Hypothalamus (tissue), 51 donors: ENCODE measurements at regions not wholly inside any gene's neighbourhood (a gene's known extent, or its start where the extent isn't known, plus 50 kb on each side); places are given as distances from the start of the nearest gene placed in this dataset.

Experiments used
- DNase-seq, 51 donors: peaks; one replicate each; lab custom pipeline; 2025; lab: John Stamatoyannopoulos, UW

- no peak for DNase-seq
These were observed 110.4 kb upstream of the RFLNA start for GRCh38 chr12:124184456-124184855.

DNA sequence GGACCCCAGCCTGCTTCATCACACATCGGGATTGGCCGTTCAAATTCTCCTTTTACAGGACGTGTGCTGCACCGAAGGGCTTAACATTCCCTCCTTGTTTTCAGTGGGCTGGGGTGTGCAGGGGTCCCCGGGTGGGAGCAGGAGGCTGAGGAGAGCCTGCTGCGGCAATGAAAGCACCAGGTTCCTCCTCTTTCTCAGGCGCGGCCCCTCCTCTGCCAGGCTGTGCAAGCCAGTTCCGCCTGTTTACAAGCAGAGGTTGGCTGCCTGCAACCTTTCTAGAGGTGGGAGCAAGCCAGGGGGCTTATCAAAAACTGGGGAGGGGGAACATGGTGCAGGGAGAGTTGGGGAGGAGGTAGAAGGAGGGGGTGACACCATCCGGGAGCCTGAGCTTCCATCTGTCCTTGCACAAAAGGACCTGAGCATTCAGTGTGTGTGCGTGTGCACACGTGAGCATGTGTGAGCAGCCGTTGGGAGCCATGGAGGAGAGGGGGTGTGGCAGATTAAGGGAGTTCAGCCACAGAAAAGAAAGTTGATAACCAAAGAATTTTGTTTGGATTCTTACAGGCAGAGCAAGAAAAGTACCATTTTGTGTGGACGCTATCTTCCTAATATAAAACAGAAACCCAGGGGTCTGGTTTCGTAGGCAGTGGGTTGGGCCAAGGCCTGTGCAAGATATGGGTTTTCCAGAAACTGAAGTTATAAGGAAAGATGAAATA lies 108.8 kb upstream of the RFLNA start:
- no peak for DNase-seq

GRCh38 chr12:124188084-124188483 lies 106.8 kb upstream of the RFLNA start:
- no peak for DNase-seq

DNA sequence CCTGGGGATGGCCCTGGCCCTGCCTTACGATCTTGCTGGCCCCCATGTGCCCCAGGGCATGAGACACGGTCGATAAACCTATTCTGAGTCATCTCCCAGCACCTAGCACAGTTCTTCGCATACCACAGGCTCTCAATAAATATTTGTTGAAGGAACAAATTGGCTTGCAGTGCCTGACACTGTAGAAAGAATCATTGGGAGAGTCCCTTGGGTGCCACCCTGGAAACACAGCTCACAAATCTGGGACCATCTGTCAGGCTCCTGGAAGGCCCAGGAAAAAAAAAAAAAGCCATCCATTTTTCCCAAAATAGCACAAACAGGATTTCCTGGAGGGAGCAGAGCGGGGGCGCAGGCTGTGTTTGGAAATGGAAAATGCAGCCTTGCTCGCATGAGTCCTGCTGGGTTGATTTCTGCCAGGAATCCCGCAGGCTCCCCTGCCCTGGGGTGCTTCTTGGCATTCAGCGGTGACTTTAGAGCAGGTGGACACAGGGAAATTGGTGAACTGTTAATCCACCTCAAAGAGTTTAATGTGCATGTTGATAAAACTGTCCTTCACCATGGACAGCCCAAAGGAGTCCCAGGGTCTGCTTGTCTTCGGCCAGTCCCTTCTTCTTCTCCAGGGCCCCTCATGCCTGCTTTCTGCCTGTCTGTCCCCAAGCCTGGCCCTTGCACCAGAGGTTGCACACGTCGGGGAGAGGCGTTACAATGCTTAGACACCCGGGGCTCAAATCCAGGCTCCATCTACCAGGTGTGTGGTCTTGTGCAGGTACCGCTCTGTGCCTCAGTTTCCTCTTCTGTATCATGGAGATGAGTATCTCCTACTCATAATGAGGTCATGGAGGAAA lies 106.1 kb upstream of the RFLNA start:
- peak in 1 of 51 donors; percentile 25 for DNase-seq

GRCh38 chr12:124190312-124191023 lies 104.4 kb upstream of the RFLNA start:
- no peak for DNase-seq

DNA sequence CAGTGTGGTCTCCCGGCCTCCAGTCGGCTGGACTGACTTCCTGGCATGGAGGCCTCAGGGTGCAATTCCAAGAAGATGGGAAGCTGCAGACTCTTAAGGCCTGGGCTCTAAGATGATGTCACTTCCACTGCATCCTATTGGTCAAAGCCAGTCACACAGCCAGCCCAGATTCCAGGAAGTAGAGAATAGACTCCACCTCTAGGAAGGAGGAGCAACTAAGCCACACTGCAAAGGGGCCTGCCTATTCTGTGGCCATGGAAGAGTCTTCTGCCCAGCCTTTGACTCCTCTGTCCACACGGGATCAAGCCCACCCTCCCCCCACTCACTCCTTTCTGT lies 103.9 kb upstream of the RFLNA start:
- no peak for DNase-seq

DNA sequence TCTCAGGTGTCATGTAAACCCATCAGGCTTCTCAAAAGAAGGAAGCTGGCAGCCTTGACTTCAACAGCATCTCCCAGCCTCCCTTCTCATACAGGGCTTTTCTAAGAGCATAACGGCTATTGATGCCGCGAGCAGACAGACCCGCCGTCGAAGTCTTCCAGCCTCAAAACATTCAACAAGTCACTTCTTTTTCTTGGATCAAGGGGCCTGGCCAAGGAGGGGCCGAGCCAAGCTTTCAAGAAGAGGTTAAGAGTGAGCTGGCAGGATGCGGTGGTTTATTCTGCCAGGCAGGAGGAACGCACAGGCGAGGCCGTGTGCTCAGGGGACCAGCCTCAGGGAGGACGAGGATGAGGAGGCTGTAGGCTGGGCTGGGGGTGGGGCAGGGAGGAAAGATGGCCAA lies 102.9 kb upstream of the RFLNA start:
- peak in 2 of 51 donors; percentile 10 to 26 for DNase-seq

DNA sequence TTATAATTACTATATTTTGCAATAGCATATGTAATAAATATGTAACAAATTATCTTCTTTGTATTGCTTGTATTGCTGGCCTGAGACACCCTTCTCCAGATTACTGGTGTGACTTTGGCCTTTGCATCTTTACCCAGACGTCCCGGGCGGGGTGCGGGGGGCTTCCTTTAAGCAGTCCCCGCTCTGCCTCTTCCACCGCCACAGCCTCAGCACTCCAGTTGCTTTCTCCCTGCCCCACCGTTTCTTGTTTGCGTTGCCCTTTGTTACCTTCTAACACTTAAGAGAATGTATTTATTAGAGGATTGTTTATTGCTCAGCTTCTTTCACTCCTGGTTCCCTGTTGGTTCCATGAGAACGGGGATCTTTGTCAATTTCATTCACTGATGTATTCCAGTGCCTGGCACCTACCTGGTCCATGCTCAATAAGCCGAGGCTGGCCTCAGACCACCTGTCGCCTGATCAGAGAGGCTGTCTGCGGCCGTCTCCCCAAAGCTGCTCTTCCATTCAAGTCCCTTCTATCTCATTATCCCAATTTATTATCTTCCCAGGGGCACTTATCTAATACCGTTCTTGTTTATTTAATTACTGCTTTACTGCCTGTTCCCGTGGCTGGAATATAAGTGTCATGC lies 100.5 kb upstream of the RFLNA start:
- DNase-seq: no peak

DNA sequence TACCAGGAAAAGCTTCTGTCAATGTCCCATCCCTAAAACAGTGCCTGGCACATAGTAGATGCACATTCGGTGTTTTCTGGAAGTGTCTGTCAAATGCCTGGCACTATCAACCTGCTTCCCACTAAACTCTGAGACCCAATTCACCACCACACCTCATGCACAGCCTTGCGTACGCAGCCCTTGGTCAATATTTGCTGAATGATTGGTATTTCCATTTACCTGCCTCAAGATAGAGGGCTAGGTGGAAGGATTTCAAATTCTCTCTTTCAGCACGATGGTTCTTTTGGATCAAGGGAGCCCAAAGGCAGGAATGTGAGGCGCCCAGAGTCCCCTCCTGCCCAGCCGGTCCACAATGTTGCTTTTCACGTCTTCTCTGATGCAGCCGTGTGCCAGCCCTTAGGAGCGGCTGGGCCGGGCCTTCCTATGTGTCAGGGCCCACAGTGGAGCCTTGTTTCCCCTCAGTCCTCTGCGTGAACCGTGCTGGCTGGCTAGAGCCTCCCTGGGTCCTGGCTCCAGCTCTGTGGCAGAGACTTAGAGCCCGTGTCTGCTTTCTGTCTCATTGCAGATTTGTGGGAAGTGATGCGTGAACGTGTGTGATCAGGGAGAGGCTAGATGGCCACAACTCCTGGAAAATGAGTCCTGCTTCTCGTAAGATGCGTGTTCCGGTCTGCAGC lies 99.9 kb upstream of the RFLNA start:
- peak in 7 of 51 donors; percentile 3 to 16 (median 6) for DNase-seq

- no peak for DNase-seq
These were observed 99.3 kb upstream of the RFLNA start for GRCh38 chr12:124195567-124195942.

DNA sequence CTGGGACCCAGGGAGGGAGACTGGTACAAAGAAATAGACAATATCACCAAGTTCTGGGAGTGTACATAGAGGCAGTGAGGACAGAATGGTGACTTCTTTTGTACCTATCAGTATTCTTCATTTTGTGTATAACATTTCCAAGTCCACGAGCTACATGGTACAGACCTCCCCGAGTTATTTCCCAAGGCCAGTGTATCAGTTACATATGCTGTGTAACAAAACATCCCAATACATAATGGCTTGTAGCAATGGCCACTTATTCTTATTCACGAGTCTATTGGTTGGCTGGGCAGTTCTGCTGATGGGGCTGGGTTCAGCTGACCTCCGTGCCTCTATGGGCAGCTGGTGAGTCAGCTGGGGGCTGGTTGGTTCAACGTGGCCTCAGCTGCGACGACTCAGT lies 98.7 kb upstream of the RFLNA start:
- no peak for DNase-seq

GRCh38 chr12:124201248-124201647 lies 93.6 kb upstream of the RFLNA start:
- DNase-seq: no peak

DNA sequence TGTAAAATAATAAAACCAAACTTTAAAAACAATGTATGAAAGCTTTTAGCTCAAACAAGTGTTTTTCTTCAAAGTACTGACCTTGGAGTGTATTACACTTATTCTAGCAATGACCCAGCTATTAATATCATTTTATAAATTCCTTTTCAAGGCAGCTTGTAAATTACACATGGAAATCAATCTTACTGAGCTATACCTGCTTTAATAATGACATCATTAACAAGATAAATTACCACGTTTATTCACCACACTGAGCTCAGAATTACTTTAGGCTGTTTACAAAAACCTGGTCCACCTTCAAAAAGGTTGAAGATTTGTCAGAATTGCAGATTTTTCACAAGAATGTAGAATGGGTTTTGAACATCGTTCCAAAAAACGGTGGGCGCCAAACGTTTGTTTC lies 91.7 kb upstream of the RFLNA start:
- DNase-seq: no peak

DNA sequence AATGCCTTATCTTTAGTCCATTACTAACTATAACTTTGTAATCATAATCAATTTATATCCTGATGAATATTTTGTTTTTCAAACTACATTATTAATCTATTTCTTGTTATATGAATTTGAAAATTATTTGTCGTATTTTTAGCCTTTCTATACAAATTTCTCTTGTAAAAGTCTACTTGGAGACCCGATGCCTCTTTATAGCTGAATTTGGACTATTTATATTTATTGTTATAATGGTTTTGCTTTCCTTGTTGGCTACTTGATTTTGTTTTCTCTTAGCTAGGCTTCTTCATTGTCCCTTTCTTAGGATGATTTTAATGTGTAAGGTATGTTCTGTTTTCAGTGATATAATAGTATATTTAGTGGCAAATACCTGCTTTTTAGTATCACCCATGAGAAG lies 89.5 kb upstream of the RFLNA start:
- no peak for DNase-seq

GRCh38 chr12:124207049-124207448 lies 87.8 kb upstream of the RFLNA start:
- DNase-seq: no peak

DNA sequence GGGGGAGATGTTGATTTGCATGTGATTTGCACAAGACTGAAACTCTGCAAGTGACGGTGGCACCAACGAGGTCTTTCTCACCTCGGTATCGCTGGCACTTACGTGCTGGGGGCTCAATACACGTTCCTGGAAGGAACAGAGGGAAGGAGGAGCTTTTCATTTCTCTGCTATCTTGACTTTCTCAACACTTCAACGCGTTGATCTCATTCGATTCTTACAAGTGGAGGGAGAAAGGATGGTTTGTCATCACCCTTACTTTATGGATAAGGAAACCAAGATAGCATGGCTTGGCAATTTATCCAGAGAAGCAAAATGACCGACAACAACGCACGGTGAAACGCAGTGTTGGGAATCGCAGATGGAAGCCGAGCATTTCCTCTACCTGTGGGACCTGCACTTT lies 87.3 kb upstream of the RFLNA start:
- DNase-seq: no peak

GRCh38 chr12:124208489-124208888 lies 86.4 kb upstream of the RFLNA start:
- no peak for DNase-seq

DNA sequence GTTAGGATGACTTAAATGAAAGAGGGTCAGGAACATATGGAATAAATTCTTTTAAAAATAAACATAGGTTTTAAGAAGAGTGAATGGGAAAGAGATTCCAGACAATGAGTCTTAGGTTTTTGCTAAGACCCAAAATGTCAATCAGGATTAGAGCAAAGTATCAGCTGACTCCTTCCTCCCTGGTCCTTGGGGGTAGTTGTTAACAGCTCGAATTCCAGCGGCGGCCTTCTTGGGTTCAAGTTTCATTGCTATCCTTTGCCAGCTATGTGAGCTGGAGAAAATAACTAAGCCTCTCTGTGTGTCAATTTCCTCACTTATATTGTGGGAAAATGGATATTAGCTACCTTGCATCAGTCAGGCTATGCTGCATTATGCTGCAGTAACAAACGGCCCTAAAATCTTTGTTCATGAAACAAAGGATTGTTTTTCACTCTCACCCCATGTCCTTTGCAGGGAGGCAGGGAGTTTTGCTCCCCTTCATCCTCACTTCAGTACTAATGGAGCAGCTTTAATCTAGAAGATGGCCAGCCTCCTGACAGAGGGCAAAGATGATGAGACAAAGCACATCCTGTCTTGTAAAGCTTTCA lies 83.8 kb upstream of the RFLNA start:
- DNase-seq: no peak

DNA sequence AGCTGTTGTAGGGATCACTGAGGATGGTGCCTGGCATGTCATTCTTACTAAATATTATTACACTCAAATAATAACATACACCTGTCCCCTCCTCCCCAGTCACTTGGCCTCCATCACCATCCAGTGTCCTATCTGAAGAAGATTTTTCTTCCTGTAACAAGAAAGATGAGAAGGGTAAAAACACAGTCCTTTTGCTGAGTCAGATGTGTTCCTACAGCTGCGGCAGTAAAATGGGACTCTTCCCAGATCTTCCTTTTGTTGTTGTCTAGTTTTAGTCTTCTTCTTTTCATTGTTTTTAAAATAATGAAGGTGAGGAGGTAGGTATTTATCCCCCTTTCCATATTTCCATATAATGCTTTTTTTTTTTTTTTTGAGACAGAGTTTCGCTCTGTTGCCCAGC lies 83.1 kb upstream of the RFLNA start:
- no peak for DNase-seq

- no peak for DNase-seq
These were observed 81.1 kb upstream of the RFLNA start for GRCh38 chr12:124213666-124214347.
